Activated naive CD8-positive, alpha-beta T cell (primary cell): ENCODE measurements at regions not wholly inside any gene's neighbourhood (a gene's known extent, or its start where the extent isn't known, plus 50 kb on each side); places are given as distances from the start of the nearest gene placed in this dataset.
A peak's percentile ranks its signal among the peaks of the same experiment; 100 is the strongest.

Experiments
- H3K27ac Mint-ChIP-seq: one replicate; pipeline ENCODE4 v1.8.0; 2021; ENCODE audit warnings: mixed read lengths
- H3K27me3 Mint-ChIP-seq: one replicate; pipeline ENCODE4 v1.8.0; 2021; ENCODE audit warnings: mixed read lengths
- H3K36me3 Mint-ChIP-seq: one replicate; pipeline ENCODE4 v1.8.0; 2021; ENCODE audit warnings: mixed read lengths
- H3K4me1 Mint-ChIP-seq: one replicate; pipeline ENCODE4 v1.8.0; 2021; ENCODE audit warnings: low read depth, mixed read lengths
- H3K4me3 Mint-ChIP-seq: one replicate; pipeline ENCODE4 v1.8.0; 2021; ENCODE audit warnings: mild to moderate bottlenecking, mixed read lengths
- H3K9me3 Mint-ChIP-seq: one replicate; pipeline ENCODE4 v1.8.0; 2021; ENCODE audit warnings: low read depth, mixed read lengths

DNA sequence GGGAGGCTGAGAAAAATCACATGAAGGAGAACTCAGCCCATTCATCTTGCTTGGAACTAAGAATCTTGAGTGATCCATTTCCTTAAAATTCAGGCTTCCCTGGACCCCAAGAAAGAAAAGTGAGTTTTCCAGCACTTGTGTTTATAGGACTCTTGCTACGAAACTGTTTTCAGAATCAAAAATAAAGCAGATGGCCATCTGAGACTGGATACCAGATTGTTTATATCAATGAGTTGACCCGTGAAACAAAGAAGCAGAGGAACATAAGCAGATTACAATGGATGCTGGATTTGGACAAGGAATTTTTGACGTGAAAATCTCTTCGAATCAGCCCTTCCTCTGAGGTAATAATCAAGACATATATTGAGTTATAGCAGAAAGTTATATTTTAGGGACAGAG is 223.2 kb downstream of the SYK start:
- Mint-ChIP-seq H3K27ac (no peak overlapping the region), H3K27me3 (peaks cover 9% of the 10 kb centered on the region)

GRCh38 chr9:91025856-91026255 is 224.2 kb downstream of the SYK start:
- Mint-ChIP-seq H3K36me3 (no peaks in the 10 kb centered on the region), H3K27ac (no peak overlapping the region), H3K4me1 (no peaks in the 10 kb centered on the region), H3K9me3 (no peaks in the 10 kb centered on the region), H3K27me3 (peaks cover 6% of the 10 kb centered on the region), H3K4me3 (no peak overlapping the region)

More for the DNA sequence above, 223.2 kb downstream of the SYK start:
- no peak overlapping the region for H3K4me3 Mint-ChIP-seq
- H3K36me3 Mint-ChIP-seq, result no peaks in the 10 kb centered on the region
- no peaks in the 10 kb centered on the region for H3K4me1 Mint-ChIP-seq
- H3K9me3 Mint-ChIP-seq, result no peaks in the 10 kb centered on the region

DNA sequence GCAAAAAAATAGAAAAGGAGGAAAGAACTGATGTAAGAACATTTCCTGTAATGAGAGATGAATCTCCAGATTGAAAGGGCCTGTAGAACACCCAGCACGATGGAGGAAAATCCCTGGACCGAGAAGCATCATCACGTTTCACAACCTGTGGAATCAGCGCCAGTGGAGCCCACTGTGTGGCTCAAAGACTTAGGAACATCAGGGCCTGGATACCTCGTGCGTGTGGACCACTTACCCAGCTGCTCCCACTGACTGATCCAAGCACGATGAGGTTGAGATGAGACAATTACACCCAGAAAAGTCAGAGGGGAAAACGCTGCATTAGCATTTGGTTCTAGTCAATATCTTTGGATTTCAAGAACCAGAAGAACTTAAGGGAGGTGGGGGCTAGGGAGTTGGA is 224.6 kb downstream of the SYK start:
- Mint-ChIP-seq H3K4me3 (no peak overlapping the region), H3K27me3 (peaks cover 6% of the 10 kb centered on the region), H3K27ac (no peak overlapping the region), H3K9me3 (no peaks in the 10 kb centered on the region), H3K36me3 (no peaks in the 10 kb centered on the region), H3K4me1 (no peaks in the 10 kb centered on the region)

DNA sequence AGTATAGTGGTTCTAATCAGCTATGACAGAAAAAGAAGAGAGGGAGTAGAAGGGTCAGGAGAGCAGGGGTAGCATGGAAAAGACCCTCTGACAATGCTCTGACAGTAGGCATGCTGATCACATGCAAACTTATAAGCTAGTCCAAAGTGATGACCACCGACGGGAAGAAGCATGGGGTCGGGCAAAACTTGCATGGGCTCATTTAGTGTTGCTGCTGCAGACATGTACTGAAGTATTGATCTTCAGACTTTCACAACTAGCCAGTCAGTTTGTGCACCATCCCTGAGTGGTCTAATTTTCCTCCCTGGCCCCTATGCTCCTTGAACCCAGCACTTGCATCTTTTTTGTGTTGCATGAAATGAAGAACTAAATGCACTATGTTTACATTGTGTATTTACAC is 225.4 kb downstream of the SYK start:
- H3K27me3 Mint-ChIP-seq, result peaks cover 6% of the 10 kb centered on the region
- no peaks in the 10 kb centered on the region for H3K4me1 Mint-ChIP-seq
- no peak overlapping the region for H3K4me3 Mint-ChIP-seq
- no peaks in the 10 kb centered on the region for H3K9me3 Mint-ChIP-seq
- H3K27ac Mint-ChIP-seq, result no peak overlapping the region
- no peaks in the 10 kb centered on the region for H3K36me3 Mint-ChIP-seq

DNA sequence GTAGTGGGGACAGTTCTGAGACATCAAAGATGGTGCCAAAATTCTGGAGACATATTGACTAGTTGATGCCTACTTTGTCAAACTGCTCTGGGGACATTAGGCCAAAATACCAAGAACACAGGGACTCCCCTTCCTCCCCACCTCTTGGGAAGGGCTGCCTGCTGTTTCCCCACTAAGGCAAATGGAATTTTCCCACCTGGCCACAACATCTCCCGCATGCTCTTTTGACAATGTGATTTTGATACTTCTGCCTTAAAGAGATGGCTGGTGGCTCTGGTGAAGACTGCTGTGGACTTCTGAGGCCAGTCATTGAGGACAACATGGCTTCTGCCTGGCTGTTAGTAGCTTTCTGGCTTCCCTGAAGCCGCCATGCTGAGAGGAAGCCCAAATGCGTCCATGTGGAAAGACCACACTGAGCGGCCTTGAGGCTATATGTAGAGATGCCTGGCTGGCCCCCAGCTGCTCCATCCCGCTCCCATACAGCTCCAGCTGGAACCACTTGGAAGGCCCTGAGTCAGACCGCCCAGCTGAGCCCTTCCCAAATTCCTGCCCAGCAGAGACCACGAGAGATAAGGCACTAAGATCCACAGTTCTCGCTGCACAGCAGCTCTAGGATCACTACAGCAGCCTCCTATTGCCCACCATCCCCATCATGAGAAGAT is 226.7 kb downstream of the SYK start:
- Mint-ChIP-seq H3K9me3 (no peaks in the 10 kb centered on the region), H3K4me3 (no peak overlapping the region), H3K4me1 (no peaks in the 10 kb centered on the region), H3K27me3 (peaks cover 8% of the 10 kb centered on the region), H3K36me3 (no peaks in the 10 kb centered on the region), H3K27ac (no peak overlapping the region)

DNA sequence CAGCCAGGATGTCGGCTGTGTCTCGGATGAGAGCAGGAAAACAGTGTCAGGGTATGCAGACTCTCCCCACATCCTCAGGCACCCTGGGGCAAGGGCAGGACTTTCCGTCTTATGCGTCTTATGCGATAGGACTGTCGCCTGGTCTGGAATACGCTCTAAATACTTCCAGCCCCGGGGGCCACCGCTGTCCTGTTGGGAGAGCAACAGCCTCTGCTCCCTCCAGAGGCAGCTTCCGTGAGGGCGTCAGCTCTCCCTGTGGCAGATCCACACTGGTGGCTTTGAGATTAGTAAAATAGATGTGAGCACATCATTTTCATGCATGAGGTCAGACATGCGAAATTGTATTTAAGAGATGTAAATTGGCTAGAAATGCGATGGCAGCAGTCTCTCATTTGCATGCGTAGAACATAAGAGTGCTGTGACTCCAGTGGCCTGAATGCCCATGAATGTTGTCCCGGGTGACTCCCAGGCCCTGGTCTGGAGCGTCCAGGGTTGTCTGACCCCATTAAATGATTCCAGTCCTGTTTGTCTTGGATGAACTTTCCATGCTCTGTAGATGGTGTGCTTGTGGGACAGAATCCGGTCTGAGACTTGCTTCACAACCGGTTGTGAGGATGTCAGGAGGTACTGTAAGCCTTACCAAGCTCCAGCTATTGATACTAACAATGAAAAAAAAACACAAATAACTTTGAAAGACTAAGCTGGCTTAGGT is 228.2 kb downstream of the SYK start:
- Mint-ChIP-seq H3K4me3 (no peak overlapping the region), H3K9me3 (no peaks in the 10 kb centered on the region), H3K36me3 (no peaks in the 10 kb centered on the region), H3K27me3 (peaks cover 8% of the 10 kb centered on the region), H3K27ac (no peak overlapping the region), H3K4me1 (no peaks in the 10 kb centered on the region)

DNA sequence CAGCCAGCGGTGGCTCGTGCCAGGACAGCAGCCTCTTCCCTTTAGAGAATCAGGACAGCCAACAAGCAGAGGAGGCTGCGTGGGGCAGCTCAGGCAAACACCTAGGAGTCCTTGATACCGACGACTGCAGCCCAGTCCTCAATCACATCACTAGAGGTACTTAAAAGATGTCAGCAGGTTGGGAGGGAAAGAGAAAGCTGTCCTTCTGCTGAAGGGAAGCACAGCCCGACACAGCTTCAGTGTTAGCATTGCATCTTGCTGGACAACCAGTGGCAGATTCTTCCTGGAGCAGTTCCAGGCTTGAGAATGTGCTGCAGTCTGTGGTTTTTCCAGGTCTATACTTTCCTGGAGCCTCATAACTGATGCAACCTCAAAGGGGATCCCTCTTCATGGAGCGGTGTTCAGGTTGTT is 230.5 kb downstream of the SYK start:
- no peak overlapping the region for H3K4me3 Mint-ChIP-seq
- H3K9me3 Mint-ChIP-seq, result no peaks in the 10 kb centered on the region
- H3K4me1 Mint-ChIP-seq, result peaks cover 6% of the 10 kb centered on the region
- peaks cover 10% of the 10 kb centered on the region for H3K27me3 Mint-ChIP-seq
- no peaks in the 10 kb centered on the region for H3K36me3 Mint-ChIP-seq
- no peak overlapping the region for H3K27ac Mint-ChIP-seq

- H3K27me3 Mint-ChIP-seq, result peaks cover 10% of the 10 kb centered on the region
- H3K27ac Mint-ChIP-seq, result no peak overlapping the region
- H3K4me3 Mint-ChIP-seq, result no peak overlapping the region
Observed at GRCh38 chr9:91033270-91033669, 231.7 kb downstream of the SYK start.

DNA sequence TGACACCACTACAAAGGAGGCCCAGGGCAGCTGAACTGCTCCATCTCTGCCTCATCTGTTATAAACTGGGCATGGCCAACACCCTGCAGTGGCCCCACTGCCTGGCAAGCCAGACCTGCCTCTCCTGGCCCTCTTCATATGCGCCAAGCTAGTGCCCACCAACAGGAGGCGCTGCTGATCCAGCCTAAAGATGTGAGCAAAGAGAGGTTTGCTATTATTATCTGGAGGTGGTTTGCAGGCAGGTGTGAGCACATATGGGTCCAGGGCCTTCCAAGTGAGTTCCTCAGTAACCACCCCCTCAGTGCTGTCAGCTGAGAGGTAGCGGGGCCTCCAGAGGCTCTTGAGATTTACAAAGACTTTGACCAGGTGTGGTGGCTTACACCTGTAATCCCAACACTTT is 232.2 kb downstream of the SYK start:
- H3K27me3 Mint-ChIP-seq, result peaks cover 11% of the 10 kb centered on the region
- H3K36me3 Mint-ChIP-seq, result no peaks in the 10 kb centered on the region
- H3K4me1 Mint-ChIP-seq, result peaks cover 20% of the 10 kb centered on the region
- H3K9me3 Mint-ChIP-seq, result no peaks in the 10 kb centered on the region
- no peak overlapping the region for H3K27ac Mint-ChIP-seq
- H3K4me3 Mint-ChIP-seq, result no peak overlapping the region

More at GRCh38 chr9:91033270-91033669, 231.7 kb downstream of the SYK start:
- no peaks in the 10 kb centered on the region for H3K9me3 Mint-ChIP-seq
- peaks cover 16% of the 10 kb centered on the region for H3K4me1 Mint-ChIP-seq
- H3K36me3 Mint-ChIP-seq, result no peaks in the 10 kb centered on the region

- H3K4me1 Mint-ChIP-seq, result peaks cover 20% of the 10 kb centered on the region
- no peak overlapping the region for H3K27ac Mint-ChIP-seq
- no peaks in the 10 kb centered on the region for H3K36me3 Mint-ChIP-seq
- no peak overlapping the region for H3K4me3 Mint-ChIP-seq
- H3K27me3 Mint-ChIP-seq, result peaks cover 7% of the 10 kb centered on the region
- no peaks in the 10 kb centered on the region for H3K9me3 Mint-ChIP-seq
Observed at GRCh38 chr9:91034521-91034920, 232.9 kb downstream of the SYK start.

GRCh38 chr9:91034976-91035824 is 233.6 kb downstream of the SYK start:
- H3K9me3 Mint-ChIP-seq, result no peaks in the 10 kb centered on the region
- H3K36me3 Mint-ChIP-seq, result no peaks in the 10 kb centered on the region
- H3K4me1 Mint-ChIP-seq, result peaks cover 21% of the 10 kb centered on the region
- peak overlapping the region; percentile 29 for H3K27ac Mint-ChIP-seq
- no peak overlapping the region for H3K4me3 Mint-ChIP-seq
- H3K27me3 Mint-ChIP-seq, result peaks cover 7% of the 10 kb centered on the region

GRCh38 chr9:91035825-91036208 is 234.2 kb downstream of the SYK start:
- no peaks in the 10 kb centered on the region for H3K9me3 Mint-ChIP-seq
- no peak overlapping the region for H3K27ac Mint-ChIP-seq
- H3K4me3 Mint-ChIP-seq, result no peak overlapping the region
- peaks cover 22% of the 10 kb centered on the region for H3K4me1 Mint-ChIP-seq
- peaks cover 7% of the 10 kb centered on the region for H3K27me3 Mint-ChIP-seq
- peaks cover 4% of the 10 kb centered on the region for H3K36me3 Mint-ChIP-seq

GRCh38 chr9:91036356-91036755 is 234.7 kb downstream of the SYK start:
- Mint-ChIP-seq H3K27me3 (peaks cover 7% of the 10 kb centered on the region), H3K4me1 (peaks cover 22% of the 10 kb centered on the region), H3K36me3 (peaks cover 4% of the 10 kb centered on the region), H3K27ac (no peak overlapping the region), H3K4me3 (no peak overlapping the region), H3K9me3 (no peaks in the 10 kb centered on the region)

DNA sequence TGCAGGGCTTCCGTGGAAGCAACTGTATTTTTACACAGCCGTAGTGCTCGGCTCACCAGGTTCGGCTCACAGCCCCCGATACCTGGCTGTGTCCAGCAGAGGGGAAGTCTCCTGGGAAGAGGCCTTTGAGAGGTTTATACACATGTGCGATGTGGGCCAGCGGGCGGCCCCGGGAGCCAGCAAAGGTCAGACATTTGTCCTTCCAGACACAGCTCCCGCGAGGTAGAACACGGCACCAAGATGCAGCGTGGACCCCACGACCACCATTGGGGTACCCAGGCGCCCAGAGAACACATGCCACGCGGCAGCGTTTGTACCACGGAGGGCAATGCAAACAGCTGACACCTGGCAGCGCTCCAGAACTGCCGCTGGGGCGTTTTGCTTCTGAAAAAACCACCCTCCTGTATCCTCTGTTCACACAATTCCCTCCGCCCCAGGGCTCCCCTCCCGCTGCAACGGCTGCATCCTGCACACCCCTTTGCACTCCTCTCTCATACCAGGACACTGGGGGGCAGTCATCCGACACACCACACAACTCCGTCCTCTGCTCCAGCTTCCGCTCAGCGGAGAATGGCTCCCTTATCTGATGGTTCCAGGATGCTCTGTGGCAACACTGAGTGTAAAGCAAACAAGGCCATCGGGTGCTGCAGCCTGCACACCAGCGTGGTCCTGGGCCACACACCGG is 235.3 kb downstream of the SYK start:
- Mint-ChIP-seq H3K27me3 (peaks cover 7% of the 10 kb centered on the region), H3K4me1 (peaks cover 22% of the 10 kb centered on the region), H3K36me3 (peaks cover 4% of the 10 kb centered on the region), H3K27ac (peak overlapping the region; percentile 89), H3K9me3 (no peaks in the 10 kb centered on the region), H3K4me3 (peak overlapping the region; percentile 46)
